ENCODE measurements at regions not wholly inside any gene's neighbourhood (a gene's known extent, or its start where the extent isn't known, plus 50 kb on each side); places are given as distances from the start of the nearest gene placed in this dataset.

DNA sequence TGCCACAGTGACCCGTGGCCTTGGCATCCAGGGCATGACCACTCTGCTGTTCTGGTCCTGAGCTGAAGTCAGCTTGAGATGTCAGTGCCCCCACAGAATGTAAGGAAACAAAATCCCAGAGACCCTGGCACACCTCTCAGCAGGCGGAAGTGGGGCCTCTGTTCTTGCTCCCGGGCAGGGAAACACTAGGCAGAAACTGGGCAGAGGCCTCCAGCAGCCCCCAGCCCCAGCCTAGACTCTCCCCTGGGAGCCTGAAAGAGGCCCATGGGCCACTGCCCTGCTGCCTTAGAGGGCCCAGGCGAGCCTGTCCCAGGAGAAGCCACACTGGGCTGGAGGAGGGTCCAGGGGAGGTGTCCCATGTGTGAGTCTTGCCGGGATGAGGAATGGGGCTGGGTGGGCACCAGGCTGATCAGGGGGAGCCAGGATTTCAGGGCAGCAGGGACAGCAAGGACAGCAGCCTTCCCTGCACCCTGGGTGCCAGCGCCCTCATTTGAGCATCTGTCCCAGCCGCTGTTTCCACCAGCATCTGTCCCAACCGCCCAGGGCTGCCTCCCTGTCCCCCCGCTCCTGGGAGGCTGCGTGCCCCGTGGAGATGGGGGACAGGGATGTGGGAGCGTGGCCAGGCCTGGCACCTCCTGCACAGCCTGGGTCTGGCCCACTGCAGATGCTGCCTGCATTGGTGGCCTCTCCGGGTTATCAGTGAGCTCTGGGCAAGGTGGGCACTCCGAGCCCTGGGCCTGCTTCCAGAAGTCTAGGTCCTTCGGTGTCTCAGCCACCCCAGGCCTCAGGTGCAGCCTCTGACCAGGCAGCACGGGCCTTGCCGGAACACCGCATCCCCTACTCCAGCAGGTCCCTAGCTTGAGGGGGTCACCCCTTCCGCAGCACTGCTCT is 1072.4 kb downstream of the BRD1 start:
- no peak for DNase-seq

DNA sequence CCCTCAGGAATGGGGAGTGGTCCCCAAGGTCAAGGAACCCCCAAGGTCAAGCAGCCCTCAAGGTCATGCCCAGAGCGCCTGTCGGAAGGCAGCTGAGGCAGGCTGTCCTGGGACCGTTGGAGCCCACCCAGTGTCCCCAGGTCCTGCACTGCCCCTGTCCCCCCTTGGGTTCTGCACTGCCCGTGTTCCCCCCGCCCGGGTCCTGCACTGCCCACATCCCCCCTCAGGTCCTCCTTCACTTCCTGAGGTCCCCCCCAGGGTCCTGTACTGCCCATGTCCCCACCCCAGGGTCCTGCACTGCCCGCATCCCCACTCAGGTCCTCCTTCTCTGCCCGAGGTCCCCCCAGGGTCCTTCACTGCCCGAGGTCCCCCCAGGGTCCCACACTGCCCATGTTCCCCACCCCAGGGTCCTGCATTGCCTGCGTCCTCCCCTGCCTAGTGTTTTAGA is 1073.0 kb downstream of the BRD1 start:
- no peak for DNase-seq

DNA sequence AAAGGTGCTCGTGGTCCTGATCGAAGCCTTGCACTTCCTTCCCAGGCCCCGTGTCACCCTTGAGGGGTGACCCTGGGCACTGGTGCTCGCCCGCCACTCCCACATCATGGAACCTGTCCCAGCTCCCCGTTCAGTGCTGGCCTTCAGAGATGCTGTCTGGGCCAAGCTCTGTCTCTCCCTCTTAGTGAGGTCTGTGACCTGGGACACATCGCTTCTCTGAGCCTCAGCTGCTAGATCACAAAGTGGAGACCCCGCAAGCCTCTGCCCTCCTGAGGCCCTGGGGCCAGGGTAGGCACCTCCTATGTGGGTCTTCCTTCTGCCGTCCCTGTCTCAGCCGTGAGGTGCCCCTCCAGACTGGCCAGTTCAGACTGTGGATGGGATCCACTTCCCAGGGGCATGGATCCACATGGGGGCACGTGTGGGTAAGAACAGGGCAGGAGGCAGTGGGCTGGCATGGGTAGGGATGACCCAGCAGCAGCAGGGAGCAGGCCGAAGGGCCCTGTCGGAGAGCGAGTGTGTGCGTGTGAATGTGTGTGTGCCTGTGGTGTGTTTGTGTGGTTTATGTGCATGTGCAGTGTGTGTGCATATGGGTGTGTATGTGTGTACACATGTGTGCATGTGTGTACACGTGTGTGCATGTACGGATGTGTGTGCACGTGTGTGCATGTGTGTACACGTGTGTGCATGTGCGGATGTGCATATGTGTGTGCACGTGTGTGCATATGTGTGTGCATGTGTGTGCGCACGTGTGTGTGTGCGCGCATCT is 1073.7 kb downstream of the BRD1 start:
- DNase-seq: no peak

DNA sequence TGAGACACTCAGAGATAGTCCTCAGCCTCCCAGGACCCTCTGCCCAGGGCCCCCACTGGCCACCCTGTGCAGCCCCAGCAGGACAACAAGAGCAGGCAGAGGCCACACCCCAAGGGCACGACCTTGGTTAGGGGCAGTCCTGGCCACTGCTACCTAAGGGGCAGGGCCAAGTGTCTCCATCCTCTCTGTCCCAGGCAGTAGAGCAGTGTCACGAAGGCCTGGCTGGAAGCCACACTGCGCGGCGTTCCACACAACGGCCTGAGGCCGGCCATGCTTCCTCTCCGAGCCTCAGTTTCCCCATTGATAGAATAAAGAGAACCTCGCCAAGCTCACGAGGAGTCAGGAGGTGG is 1074.3 kb downstream of the BRD1 start:
- no peak for DNase-seq

DNA sequence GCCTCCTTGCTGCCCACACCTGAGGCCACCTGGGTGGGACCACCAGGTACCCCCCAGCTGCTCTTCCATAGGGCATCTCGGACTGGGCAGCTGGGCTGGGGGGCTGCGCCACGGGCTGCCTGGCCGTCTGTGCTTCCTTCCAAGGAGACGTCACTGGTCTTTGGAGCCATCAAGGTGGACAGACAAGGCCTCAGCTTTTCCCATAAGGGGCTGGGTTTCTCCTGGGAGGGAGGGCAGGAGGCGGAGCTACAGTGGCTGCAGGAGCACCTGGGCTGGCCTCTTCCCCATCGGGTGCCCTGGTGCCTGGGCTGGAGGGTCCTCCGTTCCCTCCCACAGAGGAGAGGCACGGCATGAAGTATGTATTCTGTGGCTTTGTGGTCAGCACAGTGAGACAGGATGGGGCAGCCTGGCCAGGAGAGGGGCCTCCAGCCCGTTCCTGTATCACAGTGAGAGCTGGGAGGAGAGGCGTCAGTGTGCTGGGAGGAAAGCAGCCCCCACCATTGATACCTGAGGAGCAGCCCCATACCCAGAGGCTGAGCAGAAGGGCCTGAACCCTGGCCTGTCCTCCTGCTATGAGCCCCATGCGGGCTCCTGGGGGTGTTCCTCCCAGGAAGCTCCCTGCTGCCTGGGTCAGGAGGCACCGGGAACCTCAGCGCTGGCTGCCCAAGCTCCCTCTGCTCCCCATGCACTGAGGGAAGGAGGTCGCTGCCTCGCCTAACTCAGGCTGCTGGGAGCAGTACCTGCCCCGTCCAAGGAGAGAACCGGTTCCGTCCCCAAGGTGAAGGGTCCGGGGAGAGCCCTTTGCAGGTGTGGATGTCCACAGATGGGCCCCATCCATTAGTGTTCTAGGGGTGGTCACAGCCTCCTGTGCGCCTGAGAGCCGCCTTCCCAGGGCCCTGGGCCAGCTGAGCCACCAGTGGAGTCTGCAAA is 1075.0 kb downstream of the BRD1 start:
- no peak for DNase-seq

DNA sequence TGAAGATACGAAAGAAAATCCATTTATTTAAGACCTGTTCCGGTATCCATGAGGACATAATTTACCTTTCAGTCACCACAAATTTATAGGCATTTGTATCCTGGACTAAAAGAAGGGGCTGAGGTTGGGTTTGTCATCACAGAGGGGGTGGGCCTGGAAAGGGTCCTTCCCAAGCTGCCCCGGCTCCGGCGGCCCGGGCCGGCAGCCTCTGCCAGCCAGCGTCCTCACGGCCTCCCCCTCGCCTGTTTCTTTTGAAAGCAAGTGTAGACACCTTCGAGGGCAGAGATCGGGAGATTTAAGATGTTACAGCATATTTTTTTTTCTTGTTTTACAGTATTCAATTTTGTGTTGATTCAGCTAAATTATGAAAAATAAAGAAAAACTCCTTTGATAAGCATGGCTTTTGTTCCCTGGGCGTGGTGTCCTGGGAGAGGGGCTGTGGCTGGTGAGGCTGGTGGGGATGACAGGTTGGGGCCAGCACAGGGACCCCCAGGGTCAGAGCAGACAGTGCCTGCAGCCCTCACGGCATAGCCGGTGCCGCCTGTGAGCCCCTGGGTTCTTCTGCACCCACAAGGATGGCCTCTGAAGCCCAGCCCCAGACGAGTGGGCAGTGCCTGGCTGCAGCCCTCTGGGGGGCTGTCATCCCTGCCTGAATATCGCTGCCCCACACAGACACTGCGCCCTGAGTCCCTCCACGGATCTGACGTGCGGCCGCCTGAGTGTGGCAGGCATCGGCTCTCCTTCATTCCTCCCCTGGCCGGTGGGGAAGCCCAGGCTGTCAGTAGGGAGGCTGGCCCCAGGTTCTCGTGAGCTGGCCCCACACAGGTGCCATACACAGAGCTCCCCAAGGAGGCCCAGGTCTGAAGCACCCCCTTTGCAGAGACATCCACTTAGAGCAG is 1075.9 kb downstream of the BRD1 start:
- DNase-seq: no peak

DNA sequence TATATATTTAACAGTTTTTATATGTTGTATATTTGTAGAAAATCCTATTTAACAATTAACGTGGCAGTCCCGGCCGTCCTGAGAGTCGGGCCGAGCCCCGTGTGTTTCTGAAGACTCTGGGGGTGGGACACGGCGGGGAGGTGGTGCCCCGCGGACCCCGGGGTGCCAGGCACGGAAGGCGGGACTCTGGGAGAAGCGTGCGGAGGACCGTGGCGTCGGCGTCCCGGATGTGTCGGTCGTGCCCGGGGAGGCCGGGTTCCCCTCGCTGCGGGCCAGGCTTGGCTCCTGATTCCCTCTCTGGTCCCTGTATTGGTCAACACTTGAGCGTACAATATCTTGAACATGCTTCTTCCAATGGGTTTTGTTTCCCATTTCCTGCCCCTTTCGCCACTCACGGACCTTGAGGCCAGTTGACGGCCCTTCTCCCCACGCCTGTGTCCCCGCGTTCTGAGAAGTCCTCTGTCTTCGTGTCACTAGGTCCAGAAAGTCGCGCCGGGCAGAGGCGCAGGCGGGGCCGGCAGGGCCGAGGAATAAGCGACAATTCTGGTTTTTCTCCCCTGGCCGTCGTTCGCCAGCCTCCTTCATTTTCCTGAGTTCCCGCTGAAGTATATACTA is 1076.7 kb downstream of the BRD1 start:
- DNase-seq: no peak

DNA sequence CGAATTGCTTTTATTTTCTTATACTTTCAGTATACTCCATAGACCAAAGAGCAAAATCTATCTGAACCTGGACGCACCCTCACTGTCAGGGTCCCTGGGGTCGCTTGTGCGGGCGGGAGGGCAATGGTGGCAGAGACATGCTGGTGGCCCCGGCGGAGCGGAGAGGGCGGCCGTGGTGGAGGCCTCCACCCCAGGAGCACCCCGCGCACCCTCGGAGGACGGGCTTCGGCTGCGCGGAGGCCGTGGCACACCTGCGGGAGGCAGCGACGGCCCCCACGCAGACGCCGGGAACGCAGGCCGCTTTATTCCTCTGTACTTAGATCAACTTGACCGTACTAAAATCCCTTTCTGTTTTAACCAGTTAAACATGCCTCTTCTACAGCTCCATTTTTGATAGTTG is 1077.4 kb downstream of the BRD1 start:
- DNase-seq: no peak

DNA sequence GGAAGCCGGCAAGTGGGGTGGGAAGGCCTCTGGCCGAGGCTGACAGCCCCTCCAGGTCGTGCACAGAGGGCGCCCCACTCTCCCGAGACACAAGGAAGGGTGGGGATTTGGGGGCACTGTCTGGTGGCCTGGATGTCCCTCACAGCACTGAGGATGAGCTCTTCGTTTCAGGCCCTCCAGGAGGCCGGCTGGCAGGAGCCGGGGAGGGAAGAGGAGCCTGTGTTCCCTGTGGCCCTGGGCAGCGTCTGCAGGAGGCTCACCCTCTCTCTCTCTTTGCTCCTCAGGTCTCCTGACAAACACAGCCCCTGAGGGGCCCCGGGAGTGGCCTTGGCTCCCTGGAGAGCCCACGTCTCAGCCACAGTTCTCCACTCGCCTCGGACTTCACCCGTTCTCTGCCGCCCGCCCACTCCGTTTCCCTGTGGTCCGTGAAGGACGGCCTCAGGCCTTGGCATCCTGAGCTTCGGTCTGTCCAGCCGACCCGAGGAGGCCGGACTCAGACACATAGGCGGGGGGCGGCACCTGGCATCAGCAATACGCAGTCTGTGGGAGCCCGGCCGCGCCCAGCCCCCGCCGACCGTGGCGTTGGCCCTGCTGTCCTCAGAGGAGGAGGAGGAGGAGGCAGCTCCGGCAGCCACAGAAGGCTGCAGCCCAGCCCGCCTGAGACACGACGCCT is 1078.0 kb downstream of the BRD1 start:
- DNase-seq: no peak

DNA sequence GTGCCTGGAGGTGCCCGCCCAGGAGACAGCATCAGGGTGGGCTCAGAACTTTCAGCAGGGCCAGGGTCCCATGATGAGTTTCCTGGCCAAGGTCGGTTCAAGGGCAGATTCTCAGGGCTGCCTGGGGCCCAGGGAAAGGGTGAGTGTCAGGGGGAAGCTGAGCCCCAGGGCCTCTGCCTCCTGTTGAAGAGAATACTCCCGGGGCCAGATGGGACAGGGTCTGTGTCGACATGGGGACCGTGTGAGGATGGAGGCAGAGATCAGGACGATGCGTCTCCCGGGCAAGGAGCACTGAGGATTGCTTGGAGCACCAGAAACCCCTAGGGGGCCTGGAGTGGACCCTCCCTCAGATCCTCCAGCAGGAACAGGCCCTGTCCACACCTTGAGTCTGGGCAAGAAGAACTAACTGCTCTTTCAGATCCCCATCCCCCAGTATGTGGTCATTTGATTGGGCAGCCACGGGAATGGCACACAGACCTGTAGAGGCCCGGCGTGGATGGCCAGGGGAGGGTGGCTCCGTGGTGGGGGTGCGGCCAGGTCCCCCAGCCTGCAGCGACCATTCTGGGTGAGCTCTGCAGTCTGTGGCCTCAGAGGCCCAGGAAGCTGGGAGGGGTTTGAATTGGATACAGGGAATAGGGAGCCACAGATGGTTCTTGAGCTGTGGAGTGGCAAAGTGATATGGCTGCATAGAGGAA is 1078.7 kb downstream of the BRD1 start:
- no peak for DNase-seq

DNA sequence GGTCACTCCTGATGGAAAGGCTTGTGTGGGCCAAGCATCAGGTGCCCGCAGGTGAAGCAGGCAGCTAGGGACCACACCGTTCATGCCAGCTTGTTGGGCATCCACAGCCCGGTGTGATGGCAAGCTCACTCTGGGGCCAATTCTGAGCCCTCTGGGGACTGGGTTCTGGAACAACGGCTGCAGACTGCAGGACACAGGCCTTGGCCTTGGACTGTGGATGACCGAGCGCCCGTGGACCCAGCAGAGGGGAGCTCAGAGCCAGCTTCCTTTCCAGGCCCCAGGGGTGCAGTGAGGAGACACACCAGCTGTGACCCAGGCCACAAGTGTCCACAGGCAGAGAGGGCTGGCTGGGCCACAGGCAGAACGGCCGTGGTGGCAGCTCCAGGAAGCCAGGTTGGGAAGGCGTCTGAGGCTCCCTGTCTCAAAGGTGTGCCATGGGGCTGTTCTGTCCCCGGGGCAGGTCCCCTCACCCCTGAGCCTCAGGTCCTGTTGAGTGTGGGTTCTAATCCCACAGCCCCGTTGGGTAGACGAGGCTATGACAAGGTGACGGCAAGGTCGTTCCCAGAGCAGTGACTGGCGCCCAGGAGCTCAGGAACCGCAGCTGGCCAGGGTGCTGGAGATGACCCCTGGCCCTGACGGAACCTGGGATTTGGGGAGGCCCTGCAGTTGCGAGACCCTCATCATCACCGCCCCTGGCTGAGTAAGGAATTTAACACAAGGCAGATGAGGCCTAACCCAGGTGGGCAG is 1079.4 kb downstream of the BRD1 start:
- no peak for DNase-seq

DNA sequence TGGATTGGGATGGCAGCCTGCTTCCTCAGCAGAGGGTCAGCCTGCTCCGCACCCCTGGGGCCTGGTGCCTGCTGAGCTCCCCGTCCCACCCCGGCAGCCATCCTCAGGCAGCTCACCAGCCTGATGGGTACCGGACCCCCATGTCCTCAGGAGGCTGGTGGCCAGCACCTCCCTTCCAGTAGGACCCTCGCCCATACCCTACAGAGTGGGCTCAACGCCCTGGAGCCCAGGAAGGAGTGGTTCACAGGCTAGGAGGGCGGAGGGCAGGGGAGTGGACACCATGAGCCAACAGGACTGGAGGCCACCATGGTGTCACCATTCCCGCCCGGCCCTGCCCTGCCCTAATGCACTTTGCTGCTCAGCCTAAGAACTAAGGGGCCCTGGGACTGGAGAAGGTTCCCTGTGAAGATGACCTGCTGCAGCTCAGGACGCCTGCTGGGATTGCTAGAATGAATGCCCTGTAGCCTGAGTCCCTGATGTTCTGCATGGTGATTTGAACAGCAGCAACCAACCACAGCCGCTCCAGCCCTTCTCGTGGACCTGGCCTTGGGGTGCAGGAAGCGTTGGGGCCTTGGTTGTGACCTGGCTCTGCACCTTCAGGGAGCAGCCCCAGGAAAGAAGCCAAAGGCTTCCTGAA is 1080.8 kb downstream of the BRD1 start:
- no peak for DNase-seq

DNA sequence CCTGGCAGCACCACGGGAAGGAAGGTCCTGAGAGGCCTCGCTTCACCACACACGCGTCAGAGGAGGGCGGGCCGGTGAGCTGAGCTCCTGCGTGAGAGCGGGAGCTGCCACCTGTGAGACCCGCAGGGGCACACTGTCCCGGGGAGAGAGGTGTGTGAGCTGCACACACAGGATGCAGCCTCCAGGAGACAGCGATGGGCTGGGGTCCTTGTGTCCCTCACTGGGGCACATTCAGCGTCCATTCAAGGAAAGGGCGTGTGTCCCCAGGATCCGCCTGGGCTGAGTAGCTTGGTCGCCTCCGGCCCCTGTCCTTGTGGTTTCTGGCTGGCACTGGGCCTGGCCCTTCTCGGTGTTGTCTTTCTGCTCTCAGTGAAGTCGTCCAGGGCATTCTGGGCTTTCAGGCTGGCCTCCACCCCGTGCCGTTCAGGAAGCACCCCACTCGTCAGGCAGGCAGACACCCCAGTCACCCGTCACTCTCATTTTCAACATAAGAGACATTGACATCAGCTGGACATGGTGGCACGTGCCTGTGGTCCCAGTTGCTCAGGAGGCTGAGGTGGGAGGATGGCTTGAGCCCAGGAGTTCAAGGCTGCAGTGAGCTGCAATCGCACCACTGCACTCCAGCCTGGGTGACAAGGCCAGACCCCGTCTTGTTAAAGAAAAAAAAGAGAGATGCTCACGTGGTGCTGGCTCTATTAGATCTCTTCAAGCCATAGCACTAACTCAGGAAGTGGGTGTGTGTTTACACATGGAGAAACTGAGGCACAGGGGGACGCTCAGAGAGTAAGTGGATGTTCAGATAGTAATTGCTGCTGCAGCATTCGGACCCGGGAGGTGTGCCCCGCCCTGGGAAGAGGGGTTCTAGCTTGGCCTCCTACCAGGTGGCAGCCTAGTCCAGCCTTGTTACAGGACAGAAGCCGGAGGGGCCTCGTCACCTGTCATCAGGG is 1081.6 kb downstream of the BRD1 start:
- DNase-seq: no peak

DNA sequence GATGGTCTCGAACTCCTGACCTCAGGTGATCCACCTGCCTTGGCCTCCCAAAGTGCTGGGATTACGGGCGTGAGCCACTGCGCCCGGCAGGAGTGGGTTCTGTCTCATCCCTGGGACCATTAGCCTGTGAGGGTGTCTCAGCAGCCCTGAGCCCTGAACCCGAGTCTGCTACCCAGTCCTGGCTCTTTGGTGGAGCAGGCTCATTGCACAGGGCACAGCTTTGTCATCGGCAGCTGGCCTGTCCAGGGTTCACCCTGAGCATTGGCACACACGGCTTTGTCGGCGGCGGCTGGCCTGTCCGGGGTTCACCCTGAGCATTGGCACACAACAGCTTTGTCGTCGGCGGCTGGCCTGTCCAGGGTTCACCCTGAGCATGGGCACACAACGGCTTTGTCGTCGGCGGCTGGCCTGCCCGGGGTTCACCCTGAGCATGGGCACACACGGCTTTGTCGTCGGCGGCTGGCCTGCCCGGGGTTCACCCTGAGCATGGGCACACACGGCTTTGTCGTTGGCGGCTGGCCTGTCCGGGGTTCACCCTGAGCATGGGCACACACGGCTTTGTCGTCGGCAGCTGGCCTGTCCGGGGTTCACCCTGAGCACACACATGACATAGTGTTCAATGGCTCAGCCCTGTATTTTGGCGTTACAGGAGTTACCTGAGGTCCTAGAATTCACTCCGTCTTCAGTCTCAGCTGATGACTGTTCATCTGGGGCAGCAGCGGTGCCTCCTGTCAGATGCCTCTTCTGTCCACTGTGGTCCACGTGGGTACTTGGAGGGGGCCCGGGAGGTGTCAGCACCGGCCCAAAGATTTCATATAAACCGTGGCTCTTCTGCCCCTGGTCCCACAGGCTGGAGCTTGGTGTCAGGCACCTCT is 1082.5 kb downstream of the BRD1 start:
- DNase-seq: no peak

DNA sequence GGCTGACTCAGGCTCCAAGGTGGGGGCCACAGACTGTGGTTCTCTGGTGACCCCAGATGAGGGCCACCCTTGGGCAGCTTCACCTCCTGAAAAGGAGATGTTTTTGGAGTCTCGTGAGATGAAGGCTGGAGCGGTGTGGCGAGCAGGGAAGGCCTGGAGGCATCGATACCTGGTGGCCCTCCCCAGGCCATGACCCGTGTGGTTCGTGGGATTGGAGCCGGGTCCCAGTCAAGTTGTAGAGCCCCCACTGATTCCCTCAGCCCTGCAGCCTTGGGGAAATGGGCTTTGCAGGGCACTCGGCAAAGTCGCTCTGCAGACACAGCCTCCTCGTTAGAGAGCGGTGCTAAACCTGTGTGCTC is 1083.4 kb downstream of the BRD1 start:
- DNase-seq: no peak

DNA sequence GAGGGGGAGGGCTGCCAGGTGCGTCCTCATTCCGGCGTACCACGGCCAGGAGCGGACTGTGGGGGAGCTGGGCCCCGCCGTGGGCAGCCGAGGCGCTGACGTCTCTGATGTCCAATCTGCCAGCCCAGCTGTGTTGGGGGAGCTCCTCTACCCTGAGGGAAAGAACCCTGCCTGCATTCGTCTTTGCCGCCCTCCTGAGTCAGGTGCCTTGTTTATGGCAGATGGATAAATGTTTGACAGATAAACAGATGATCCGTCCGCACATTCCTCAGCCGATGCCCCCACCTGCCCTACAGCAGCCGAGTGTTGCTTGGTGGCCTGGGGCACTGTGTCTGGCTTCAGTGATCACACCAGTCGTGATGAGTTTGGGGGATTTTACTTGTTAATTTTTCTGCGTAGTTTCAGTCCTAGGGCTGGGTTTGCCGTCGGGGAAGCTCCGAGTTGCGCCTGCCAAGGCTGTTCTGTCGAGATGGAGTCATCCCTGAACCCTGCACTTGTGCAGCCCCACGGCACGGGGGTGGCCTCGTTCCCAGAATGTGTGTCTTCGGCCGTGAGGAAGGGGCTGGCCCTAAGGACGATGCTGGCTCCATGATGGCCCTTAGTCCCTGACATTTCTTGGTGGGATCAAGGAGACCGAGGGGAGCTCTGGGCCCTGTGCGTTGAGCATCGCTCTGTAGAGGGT is 1083.9 kb downstream of the BRD1 start:
- no peak for DNase-seq

All from NCI-H187 (cell line).